ENCODE measurements at regions not wholly inside any gene's neighbourhood (a gene's known extent, or its start where the extent isn't known, plus 50 kb on each side); places are given as distances from the start of the nearest gene placed in this dataset.

DNA sequence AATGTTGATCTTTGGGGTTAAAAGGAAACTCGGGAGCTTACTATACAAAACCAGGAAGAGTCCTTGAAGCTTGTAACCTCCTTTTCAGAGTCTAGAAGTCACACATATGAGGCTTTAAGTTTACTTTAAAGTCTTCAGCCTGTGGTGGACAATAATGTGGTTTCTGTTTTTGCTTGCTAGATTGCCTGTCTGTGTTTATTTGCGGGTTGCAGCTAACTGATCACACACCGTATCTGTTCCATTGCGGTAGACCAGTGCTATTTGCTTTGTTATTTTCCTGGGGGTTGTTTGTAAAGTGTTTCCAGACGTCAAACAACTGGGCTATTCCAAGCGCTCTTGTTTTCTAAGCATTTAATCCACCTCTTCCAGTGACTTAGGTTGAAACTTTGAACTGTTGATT lies 143.0 kb upstream of the GYPA start:
- WGBS, 2 experiments (ENCODE audit: extremely low coverage in 2 of 2, insufficient read length in 1 of 2): no CpG with 5 or more reads among the region's 6 CpGs
- H2BK15ac ChIP-seq (ENCODE audit: low read depth, low read length): no peak overlapping the region

More for the DNA sequence above, 143.0 kb upstream of the GYPA start:
- POLR2A ChIA-PET (ENCODE audit: unreplicated experiment): no interaction called here
- ATAC-seq (ENCODE audit: low read depth) (no peak), DNase-seq (no peak)
- H3K14ac ChIP-seq (replicated peaks; ENCODE audit: low read depth, low read length): no peak overlapping the region
- H3K79me1 ChIP-seq (ENCODE audit: low read depth in 1 of 2, low read length in 2 of 2): no peaks in the 10 kb centered on the region
- no peaks in the 10 kb centered on the region for H3K4me1 ChIP-seq (ENCODE audit: control insufficient read depth, insufficient read depth, low read length)
- no peak overlapping the region for H2BK5ac ChIP-seq (ENCODE audit: low read depth, low read length, poor library complexity, severe bottlenecking)
- no peak overlapping the region for H4K5ac ChIP-seq (ENCODE audit: low read depth, low read length)
- no peak overlapping the region for H3K23ac ChIP-seq (ENCODE audit: low read depth, low read length)
- no peaks in the 10 kb centered on the region for H3K27me3 ChIP-seq (ENCODE audit: control insufficient read depth, insufficient read depth, low read length)
- H3K4me2 ChIP-seq (ENCODE audit: low read depth, low read length): no peak overlapping the region
- no peak overlapping the region for H4K8ac ChIP-seq (ENCODE audit: low read depth in 2 of 2, low read length in 2 of 2)
- H3K9me1 ChIP-seq (ENCODE audit: insufficient read depth, low read length): no peaks in the 10 kb centered on the region
- H3K27ac ChIP-seq (ENCODE audit: insufficient read depth, low read length): no peak overlapping the region
- H2BK120ac ChIP-seq (ENCODE audit: low read depth, low read length): no peak overlapping the region
- dilution Hi-C loops (cut with HindIII; ENCODE audit: low sequenced_read_pairs, unreplicated experiment) (no loop called here), in situ Hi-C loops (cut with MboI; ENCODE audit: low sequenced_read_pairs) (no loop called here), intact Hi-C loops (cut with micrococcal nuclease) (no loop called here)
- TF ChIP-seq POLR2A (IDR thresholded peaks at IDR 0.05; ENCODE audit: low read depth, low read length): no peak
- no peak for TF ChIP-seq MAZ (IDR thresholded peaks at IDR 0.05; ENCODE audit: borderline replicate concordance, low read depth, low read length)
- no peak for TF ChIP-seq RFX5 (IDR thresholded peaks at IDR 0.05; ENCODE audit: low read depth, low read length)
- TF ChIP-seq MAFK (IDR thresholded peaks at IDR 0.05; ENCODE audit: low read depth, low read length): no peak
- no peak for TF ChIP-seq RAD21 (IDR thresholded peaks at IDR 0.05; ENCODE audit: low read length)
- TF ChIP-seq CEBPB (IDR thresholded peaks at IDR 0.05; ENCODE audit: low read depth, low read length): no peak
- TF ChIP-seq, protein P1, sequence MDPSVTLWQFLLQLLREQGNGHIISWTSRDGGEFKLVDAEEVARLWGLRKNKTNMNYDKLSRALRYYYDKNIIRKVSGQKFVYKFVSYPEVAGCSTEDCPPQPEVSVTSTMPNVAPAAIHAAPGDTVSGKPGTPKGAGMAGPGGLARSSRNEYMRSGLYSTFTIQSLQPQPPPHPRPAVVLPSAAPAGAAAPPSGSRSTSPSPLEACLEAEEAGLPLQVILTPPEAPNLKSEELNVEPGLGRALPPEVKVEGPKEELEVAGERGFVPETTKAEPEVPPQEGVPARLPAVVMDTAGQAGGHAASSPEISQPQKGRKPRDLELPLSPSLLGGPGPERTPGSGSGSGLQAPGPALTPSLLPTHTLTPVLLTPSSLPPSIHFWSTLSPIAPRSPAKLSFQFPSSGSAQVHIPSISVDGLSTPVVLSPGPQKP (IDR thresholded peaks at IDR 0.05; ENCODE audit: borderline replicate concordance, low read depth, low read length): no peak
- TF ChIP-seq RCOR1 (IDR thresholded peaks at IDR 0.05; ENCODE audit: insufficient replicate concordance, low read length): no peak
- no peak for TF ChIP-seq CHD1 (IDR thresholded peaks at IDR 0.05; ENCODE audit: low read depth, low read length)
- TF ChIP-seq, protein P2, sequence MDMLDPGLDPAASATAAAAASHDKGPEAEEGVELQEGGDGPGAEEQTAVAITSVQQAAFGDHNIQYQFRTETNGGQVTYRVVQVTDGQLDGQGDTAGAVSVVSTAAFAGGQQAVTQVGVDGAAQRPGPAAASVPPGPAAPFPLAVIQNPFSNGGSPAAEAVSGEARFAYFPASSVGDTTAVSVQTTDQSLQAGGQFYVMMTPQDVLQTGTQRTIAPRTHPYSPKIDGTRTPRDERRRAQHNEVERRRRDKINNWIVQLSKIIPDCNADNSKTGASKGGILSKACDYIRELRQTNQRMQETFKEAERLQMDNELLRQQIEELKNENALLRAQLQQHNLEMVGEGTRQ (IDR thresholded peaks at IDR 0.05; ENCODE audit: low read depth, low read length): no peak
- TF ChIP-seq MXI1 (IDR thresholded peaks at IDR 0.05; ENCODE audit: borderline replicate concordance, low read depth, low read length): no peak
- no peak for TF ChIP-seq NFE2L2 (IDR thresholded peaks at IDR 0.05; ENCODE audit: low read depth, low read length)
- TF ChIP-seq BHLHE40 (IDR thresholded peaks at IDR 0.05; ENCODE audit: low read depth, low read length): no peak
- no peak for TF ChIP-seq FOS (IDR thresholded peaks at IDR 0.05; ENCODE audit: low read depth, low read length)
- TF ChIP-seq SMC3 (IDR thresholded peaks at IDR 0.05; ENCODE audit: low read depth, low read length): no peak
- TF ChIP-seq, protein P3, sequence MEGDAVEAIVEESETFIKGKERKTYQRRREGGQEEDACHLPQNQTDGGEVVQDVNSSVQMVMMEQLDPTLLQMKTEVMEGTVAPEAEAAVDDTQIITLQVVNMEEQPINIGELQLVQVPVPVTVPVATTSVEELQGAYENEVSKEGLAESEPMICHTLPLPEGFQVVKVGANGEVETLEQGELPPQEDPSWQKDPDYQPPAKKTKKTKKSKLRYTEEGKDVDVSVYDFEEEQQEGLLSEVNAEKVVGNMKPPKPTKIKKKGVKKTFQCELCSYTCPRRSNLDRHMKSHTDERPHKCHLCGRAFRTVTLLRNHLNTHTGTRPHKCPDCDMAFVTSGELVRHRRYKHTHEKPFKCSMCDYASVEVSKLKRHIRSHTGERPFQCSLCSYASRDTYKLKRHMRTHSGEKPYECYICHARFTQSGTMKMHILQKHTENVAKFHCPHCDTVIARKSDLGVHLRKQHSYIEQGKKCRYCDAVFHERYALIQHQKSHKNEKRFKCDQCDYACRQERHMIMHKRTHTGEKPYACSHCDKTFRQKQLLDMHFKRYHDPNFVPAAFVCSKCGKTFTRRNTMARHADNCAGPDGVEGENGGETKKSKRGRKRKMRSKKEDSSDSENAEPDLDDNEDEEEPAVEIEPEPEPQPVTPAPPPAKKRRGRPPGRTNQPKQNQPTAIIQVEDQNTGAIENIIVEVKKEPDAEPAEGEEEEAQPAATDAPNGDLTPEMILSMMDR (conservative IDR thresholded peaks at IDR 0.05; ENCODE audit: low read depth, low read length): no peak
- H3K9ac ChIP-seq (ENCODE audit: low read depth, low read length): no peak overlapping the region
- no peak overlapping the region for H3K4ac ChIP-seq (ENCODE audit: low read depth, low read length)
- no peak overlapping the region for H3K56ac ChIP-seq (ENCODE audit: extremely low read depth, insufficient read depth, low read length)
- no peak overlapping the region for H4K91ac ChIP-seq (ENCODE audit: insufficient read depth, low read depth, low read length)
- H2AFZ ChIP-seq (replicated peaks; ENCODE audit: low read length, poor library complexity): no peak overlapping the region
- no peak overlapping the region for H2AK5ac ChIP-seq (ENCODE audit: low read depth, low read length)
- no peak overlapping the region for H2AK9ac ChIP-seq (replicated peaks; ENCODE audit: low read depth, low read length, poor library complexity)
- H3K18ac ChIP-seq (ENCODE audit: low read depth, low read length): no peak overlapping the region
- H4K20me1 ChIP-seq (ENCODE audit: insufficient read depth, low read length): no peaks in the 10 kb centered on the region
- no peaks in the 10 kb centered on the region for H3K36me3 ChIP-seq (ENCODE audit: control insufficient read depth, insufficient read depth, low read length)
- CTCF ChIA-PET: no interaction called here
- no TSS peak for BruUV-seq (replicated peaks)
- H3K9me3 ChIP-seq (ENCODE audit: control insufficient read depth, insufficient read depth, low read length): no peaks in the 10 kb centered on the region
- H3K4me3 ChIP-seq (ENCODE audit: insufficient read depth, low read depth, low read length): no peak overlapping the region
- no peak overlapping the region for H2BK20ac ChIP-seq (ENCODE audit: low read depth, low read length)
